GM21447 (cell line): ENCODE measurements at regions not wholly inside any gene's neighbourhood (a gene's known extent, or its start where the extent isn't known, plus 50 kb on each side); places are given as distances from the start of the nearest gene placed in this dataset.

Experiments
- ATAC-seq: cut with Tn5 transposase; IDR thresholded peaks from one replicate; pipeline ENCODE4 v1.9.1; 2021; ENCODE audit not compliant: unreplicated experiment

- no peak for ATAC-seq
Observed at GRCh38 chr3:103712320-103713008, 1277.6 kb downstream of the ZPLD1 start.

GRCh38 chr3:103729547-103729946 lies 1294.7 kb downstream of the ZPLD1 start:
- no peak for ATAC-seq

DNA sequence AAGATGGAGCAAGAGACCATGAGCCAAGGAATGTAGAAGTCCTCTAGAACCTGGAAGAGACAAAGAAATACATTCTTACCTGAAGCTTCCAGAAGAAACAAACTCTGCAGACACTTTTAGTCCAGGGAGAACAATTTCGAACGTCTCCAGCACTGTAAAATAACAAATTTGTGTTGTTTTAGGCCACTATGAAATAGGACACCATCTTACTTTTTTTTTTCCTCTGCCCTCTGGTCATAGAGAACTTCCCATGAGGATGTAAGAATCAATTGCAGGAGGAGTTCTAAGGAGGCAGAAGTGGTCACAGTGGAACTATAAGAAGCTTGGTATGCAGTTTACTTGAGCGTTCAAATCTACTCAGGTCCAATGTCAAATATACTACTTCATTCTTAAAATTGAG lies 1295.9 kb downstream of the ZPLD1 start:
- ATAC-seq: no peak

GRCh38 chr3:103752986-103753385 lies 1318.2 kb downstream of the ZPLD1 start:
- ATAC-seq: no peak

DNA sequence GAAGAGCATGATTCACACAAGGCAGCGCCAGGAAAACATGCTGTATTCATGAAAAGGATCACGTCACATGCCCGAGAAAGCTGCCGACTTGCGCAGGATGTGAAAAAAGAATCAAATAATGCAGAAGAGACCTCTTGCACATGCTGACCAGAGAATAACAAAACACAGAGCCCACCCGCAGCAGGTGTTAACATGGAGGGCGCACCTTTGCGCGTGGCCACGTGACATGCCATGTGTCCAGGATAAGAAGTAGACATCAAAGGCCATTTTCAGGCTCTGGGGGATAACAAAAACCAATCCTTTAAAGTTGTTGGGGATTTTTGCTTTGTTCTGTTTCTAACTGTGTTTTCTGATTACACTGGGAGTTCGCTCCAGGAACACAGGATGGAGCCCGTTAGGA lies 1332.8 kb downstream of the ZPLD1 start:
- no peak for ATAC-seq

DNA sequence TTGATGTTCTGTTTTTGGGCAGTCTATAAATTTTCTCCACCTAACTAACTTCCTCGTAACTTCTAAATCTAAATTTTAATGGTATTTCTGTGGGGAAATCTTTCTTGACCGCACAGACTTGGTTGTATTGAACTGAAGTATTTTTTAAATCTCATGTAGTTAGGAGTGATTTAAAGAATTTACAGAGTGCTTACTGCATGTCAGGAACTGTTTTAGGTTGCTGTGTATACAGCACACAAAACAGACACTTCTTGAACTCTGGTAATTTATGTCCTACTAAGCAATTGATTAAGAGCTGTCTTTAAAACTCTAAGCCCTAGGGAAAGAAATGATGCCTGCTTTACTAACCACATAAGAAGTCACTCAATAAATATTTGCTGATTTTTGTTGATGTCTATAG lies 1350.2 kb downstream of the ZPLD1 start:
- no peak for ATAC-seq

- ATAC-seq: no peak
Observed at GRCh38 chr3:103785537-103785936, 1350.7 kb downstream of the ZPLD1 start.

DNA sequence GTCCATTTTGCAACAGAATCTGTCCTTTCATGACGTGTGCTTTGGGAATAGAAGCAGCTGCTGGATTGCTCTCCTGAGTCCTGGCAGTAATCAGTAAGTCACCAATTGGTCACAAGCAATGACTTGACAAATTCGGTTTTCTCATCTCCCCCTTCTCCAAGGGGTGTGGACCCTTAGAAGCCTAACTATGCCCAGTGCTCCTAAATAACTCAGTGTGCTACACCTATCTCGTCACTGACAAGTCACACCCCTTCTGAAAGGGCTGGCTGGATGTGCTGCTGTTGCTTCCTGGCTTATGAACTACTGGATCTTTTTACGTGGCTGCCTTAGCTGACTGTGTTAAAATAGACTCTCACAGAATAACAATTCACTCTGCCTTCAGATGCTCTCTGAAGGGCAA lies 1351.5 kb downstream of the ZPLD1 start:
- ATAC-seq: no peak

- ATAC-seq: no peak
Observed at GRCh38 chr3:103787164-103787871, 1352.5 kb downstream of the ZPLD1 start.

DNA sequence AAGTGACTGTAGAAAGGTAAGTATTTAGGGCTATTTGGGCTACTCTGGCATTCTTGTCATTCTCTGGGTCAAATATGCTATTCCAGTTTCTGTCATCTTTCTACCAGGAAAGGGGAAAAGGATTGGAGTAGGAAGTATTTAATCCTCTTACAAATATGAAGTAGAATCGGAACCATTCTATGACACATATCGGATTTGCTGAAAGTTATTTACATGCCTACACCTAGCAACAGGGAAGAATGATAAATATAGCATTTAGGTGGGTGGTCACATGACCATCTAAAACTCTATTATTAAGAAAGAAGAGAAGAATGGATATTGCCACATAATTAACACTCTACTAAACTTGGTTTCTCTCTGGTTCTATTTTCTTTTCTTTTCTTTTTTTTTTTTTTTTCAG lies 1353.1 kb downstream of the ZPLD1 start:
- no peak for ATAC-seq

DNA sequence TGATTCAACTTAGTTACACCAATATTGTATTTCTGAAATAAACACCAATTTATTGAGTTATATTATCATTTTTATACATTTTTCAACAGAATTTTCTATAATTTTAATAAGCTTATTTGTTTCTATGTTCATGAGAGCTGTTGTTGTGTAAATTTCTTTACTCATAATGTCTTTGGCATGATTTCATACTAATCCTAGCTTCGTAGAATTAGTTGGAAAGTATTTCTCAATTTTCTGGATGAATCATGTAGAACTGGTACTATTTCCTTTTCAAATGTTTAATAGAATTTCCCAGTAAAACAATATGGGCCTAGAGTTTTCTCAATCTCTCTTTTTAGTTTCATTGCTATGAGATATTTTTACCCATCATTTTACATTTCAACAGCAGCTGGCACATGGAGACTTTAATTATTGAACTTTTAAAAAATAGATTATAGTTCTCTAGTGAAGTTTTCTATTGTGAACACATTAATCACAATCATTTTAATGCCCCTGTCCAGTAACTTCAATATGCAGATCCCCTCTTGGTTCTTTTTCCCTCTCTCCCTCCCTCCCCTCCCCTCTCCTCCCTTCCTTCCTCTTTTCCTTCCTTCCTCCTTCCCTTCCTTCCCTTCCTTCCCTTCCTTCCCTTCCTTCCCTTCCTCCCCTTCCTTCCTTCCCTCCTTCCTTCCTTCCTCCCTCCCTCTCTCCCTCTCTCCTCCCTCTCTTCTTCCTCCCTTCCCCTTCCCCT lies 1357.1 kb downstream of the ZPLD1 start:
- no peak for ATAC-seq

- no peak for ATAC-seq
Observed at GRCh38 chr3:103794656-103795055, 1359.8 kb downstream of the ZPLD1 start.

DNA sequence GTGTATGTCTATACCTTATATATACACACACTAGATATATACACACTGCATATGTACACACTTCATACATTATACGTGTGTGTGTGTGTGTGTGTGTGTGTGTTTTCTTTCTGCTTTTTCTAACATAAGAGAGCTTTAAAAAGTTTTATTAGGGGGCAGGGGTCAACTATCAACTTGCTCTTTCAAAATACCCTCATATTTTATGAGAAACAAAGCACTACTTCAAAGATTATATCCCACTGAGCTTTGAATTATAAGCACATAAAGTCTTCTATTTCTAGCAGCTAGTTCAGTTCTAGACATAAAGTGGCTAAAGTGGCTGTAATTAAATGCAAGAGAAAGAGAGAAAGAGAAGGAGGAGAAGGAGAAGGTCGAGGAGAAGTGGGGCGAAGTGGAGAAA lies 1361.3 kb downstream of the ZPLD1 start:
- no peak for ATAC-seq

DNA sequence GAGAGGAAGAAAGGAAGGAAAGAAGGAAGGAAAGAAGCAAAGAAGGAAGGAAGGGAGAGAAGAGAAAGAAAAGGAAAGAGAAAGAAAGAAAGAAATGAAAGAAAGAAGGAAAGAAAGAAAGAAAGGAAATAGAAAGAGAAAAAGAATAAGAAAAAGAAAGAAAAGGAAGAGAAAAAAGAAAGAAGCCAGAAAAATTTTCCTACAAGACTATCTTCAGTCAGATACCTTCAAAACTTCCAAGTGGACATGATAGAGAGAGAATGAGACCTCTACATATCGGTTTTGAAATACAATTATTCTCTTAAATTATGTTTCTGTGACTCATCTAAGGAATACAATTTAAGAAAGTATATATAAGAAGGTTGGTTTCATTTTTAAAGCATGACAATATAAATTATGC lies 1369.0 kb downstream of the ZPLD1 start:
- no peak for ATAC-seq

DNA sequence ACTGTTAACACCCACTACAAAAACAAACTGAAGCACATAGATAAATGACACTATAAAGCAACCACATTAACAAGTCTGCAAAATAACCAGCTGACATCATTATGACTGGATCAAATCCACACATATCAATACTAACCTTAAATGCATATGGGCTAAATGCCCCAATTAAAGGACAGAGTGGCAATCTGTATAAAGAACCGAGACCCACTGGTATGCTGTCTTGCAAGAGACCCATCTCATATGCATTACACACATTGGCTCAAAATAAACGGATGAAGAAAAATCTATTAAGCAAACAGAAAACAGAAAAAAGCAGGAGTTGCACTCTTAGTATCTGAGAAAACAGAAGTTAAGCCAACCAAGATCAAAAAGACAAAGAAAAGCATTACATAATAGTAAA lies 1375.4 kb downstream of the ZPLD1 start:
- no peak for ATAC-seq

- no peak for ATAC-seq
Observed at GRCh38 chr3:103813955-103814354, 1379.1 kb downstream of the ZPLD1 start.

DNA sequence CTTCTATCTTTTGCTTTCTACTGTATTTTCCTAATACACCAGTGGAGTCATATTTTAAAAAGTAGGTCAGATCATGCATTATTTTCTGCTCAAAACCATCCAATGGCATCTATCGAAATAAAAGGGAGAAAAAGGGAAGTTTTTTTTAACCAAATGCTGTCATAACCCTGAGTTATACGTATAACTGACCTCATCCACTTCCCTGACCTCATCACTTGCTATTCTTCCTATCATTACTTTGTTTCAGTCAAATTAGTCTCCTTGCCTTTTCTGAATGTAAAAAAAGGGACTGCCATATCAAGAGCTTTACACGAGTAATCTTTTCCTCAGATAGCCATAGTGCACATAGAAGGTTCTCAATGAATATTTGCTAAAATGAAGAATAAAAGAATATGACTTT lies 1383.6 kb downstream of the ZPLD1 start:
- ATAC-seq: no peak

GRCh38 chr3:103818800-103819199 lies 1384.0 kb downstream of the ZPLD1 start:
- no peak for ATAC-seq

- ATAC-seq: no peak
Observed at GRCh38 chr3:103825586-103825985, 1390.8 kb downstream of the ZPLD1 start.

DNA sequence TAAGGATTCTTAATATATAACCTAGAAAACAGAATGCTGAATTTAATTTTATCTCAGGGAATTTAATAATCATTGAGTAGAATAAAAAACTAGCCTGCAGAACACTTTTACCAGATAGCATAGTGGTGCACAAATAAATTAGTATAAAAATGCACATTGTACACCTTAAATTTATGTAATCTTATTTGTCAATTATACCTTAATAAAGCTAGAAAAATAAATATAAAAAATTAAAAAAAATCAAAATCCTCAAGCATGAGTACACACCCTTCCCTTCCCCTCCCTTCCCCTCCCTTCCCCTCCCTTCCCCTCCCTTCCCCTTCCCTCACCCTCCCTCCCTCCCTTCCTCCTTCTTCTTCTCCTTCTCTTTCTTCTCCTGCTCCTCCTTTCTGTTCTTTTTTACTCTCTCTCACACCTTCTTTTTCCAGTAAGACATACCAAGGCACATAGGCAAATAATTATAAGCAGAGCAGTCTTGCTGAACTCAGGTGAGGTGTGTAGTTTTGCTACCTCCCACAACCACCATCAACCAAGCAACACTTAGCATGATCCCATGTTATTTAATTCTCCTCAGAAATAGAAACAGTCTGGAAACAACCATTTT lies 1395.0 kb downstream of the ZPLD1 start:
- no peak for ATAC-seq
